SU-DHL-6 (cell line): ENCODE measurements at regions not wholly inside any gene's neighbourhood (a gene's known extent, or its start where the extent isn't known, plus 50 kb on each side); places are given as distances from the start of the nearest gene placed in this dataset.

Experiments
- H2AFZ ChIP-seq: fragments of 200-600 bp; sonication (generic); 2 replicates; pipeline ENCODE4 v1.6.1; 2014; ENCODE audit warnings: low read depth, mild to moderate bottlenecking, moderate library complexity, mixed read lengths, antibody characterized with exemption, low read length; ENCODE audit not compliant: severe bottlenecking
- H3F3A ChIP-seq: fragments of 200-600 bp; shearing (Covaris generic); 2 replicates; pipeline ENCODE4 v1.6.0; 2016; ENCODE audit warnings: antibody characterized with exemption, mild to moderate bottlenecking; ENCODE audit not compliant: insufficient read depth
- H3K27ac ChIP-seq: fragments of 200-600 bp; sonication (generic); 2 replicates; pipeline ENCODE4 v1.5.1; 2016; ENCODE audit warnings: low read depth, mild to moderate bottlenecking, low read length, moderate library complexity, mixed read lengths
- H3K27me3 ChIP-seq: fragments of 200-600 bp; sonication (generic), shearing (Covaris generic); 2 replicates; pipeline ENCODE4 v1.6.0; 2014; ENCODE audit warnings: mild to moderate bottlenecking, low read length
- H3K36me3 ChIP-seq: fragments of 200-600 bp; sonication (generic); 2 replicates; pipeline ENCODE4 v1.6.1; 2014; ENCODE audit warnings: mild to moderate bottlenecking, low read length, mixed read lengths
- H3K4me2 ChIP-seq: fragments of 300-600, 200-600 bp; shearing (Covaris generic), sonication (generic); 2 replicates; pipeline ENCODE4 v1.6.0; 2014; ENCODE audit warnings: low read length, low read depth, mild to moderate bottlenecking; ENCODE audit not compliant: poor library complexity, severe bottlenecking
- H3K4me3 ChIP-seq: fragments of 200-600 bp; sonication (generic); 2 replicates; pipeline ENCODE4 v1.5.1; 2014; ENCODE audit warnings: antibody characterized with exemption, low read length, mild to moderate bottlenecking, mixed read lengths; ENCODE audit not compliant: insufficient read depth, poor library complexity, severe bottlenecking
- H3K79me2 ChIP-seq: fragments of 200-600 bp; sonication (generic); 2 replicates; pipeline ENCODE4 v1.6.1; 2014; ENCODE audit warnings: mild to moderate bottlenecking, low read length, moderate library complexity; ENCODE audit not compliant: insufficient read depth
- H3K9ac ChIP-seq: fragments of 200-600 bp; sonication (generic); 2 replicates; pipeline ENCODE4 v1.7.0; 2014; ENCODE audit warnings: mild to moderate bottlenecking, low read length
- H3K9me2 ChIP-seq: fragments of 200-600 bp; sonication (generic); replicated peaks from 2 replicates; pipeline ENCODE4 v1.6.1; 2014; ENCODE audit warnings: low read length; ENCODE audit not compliant: insufficient read depth
- H3K9me3 ChIP-seq: fragments of 200-600 bp; sonication (generic); 2 replicates; pipeline ENCODE4 v1.6.1; 2014; ENCODE audit warnings: low read length, mixed read lengths; ENCODE audit not compliant: insufficient read depth
- H4K20me1 ChIP-seq: fragments of 200-600 bp; sonication (generic); 2 replicates; pipeline ENCODE4 v1.6.1; 2014; ENCODE audit warnings: low read depth, mild to moderate bottlenecking, antibody characterized with exemption, low read length, moderate library complexity, mixed read lengths
- CTCF ChIP-seq: fragments of 200-600 bp; sonication (generic); IDR thresholded peaks from one replicate; pipeline ENCODE4 v1.5.1; 2017; ENCODE audit warnings: antibody characterized with exemption, mild to moderate bottlenecking, low read length, moderate library complexity; ENCODE audit not compliant: insufficient read depth, poor library complexity, severe bottlenecking
- EZH2phosphoT487 ChIP-seq: fragments of 200-600 bp; sonication (generic), shearing (Covaris generic); conservative IDR thresholded peaks from 2 replicates; pipeline ENCODE4 v1.6.1; 2018; ENCODE audit warnings: mild to moderate bottlenecking, antibody characterized with exemption, low read length, moderate library complexity, mixed read lengths

DNA sequence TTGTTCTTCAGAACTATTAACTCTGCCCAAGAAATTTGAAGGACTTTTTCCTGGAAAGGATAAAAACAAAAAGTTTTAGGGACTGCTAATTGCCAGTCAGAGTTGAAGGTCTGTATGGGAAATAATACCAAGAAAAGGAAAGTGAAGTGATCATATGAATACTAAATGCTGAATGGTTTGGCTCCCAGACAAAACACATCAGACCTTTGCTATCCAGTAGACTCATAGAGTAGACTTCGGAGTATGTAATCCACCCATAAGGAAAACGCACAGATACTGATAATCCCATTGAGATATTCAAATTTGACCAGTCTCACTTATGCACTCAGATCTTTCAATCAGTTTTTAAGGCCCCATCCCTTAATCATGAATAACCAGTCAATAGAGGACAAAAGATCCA, 319.0 kb upstream of the PTGER4 start:
- Histone ChIP-seq H3K79me2 (no peaks in the 10 kb centered on the region), H3K27me3 (no peaks in the 10 kb centered on the region), H3K9ac (no peak overlapping the region), H3K4me3 (no peak overlapping the region), H3K4me2 (no peak overlapping the region), H3F3A (no peaks in the 10 kb centered on the region), H3K36me3 (no peaks in the 10 kb centered on the region; the same call in 1 of the 2 replicates), H3K27ac (no peak overlapping the region), H3K9me2 (no peaks in the 10 kb centered on the region), H2AFZ (no peak overlapping the region), H3K9me3 (no peaks in the 10 kb centered on the region), H4K20me1 (no peaks in the 10 kb centered on the region)
- TF ChIP-seq CTCF: no peak
- no peak for TF ChIP-seq EZH2phosphoT487

DNA sequence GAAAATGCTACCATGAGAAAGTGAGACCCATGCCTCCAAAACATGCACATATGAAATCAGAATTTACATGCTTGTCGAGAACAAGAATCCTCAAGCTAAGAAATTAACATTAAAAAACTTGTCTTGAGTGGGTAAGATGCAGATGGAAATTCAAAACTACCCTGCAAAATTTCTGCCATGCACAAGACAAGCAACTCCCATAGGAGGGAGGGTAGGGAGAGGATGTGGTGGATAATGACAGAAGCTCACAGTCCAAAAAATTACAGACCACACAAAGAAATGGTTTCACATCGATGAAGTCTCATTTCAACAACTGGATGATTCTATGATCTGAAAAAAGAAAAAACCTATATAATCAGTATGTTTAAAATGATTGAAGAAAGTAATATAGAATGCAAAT, 319.9 kb upstream of the PTGER4 start:
- no peak for TF ChIP-seq CTCF
- TF ChIP-seq EZH2phosphoT487: no peak
- Histone ChIP-seq H4K20me1 (no peaks in the 10 kb centered on the region), H3K9ac (no peak overlapping the region), H3F3A (no peaks in the 10 kb centered on the region), H3K36me3 (no peaks in the 10 kb centered on the region; the same call in 1 of the 2 replicates), H3K4me3 (no peak overlapping the region), H3K27ac (no peak overlapping the region), H3K9me3 (no peaks in the 10 kb centered on the region), H3K9me2 (no peaks in the 10 kb centered on the region), H3K27me3 (no peaks in the 10 kb centered on the region), H3K79me2 (no peaks in the 10 kb centered on the region), H2AFZ (no peak overlapping the region), H3K4me2 (no peak overlapping the region)

DNA sequence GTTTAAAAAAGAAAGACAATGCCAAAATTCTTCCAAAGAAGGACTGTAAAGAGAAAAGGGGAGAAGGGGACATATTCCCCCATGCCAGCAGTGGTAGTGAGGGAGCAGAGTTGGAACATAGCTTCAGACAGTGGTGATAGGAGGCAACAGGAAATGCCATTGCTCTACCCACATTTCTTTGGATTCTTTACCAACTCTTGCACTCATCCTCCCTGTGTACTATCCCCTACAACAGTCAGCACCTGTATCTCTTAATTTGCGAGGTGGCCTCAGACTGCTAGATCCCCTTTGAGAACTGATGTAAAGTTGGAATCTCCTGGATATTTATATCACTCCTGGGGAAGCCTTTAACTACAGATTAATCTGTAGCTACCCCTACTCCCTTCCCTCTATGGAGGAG, 320.6 kb upstream of the PTGER4 start:
- Histone ChIP-seq H3K27ac (no peak overlapping the region), H3K9me3 (no peaks in the 10 kb centered on the region), H3K4me2 (no peak overlapping the region), H3K27me3 (no peaks in the 10 kb centered on the region), H3K36me3 (no peaks in the 10 kb centered on the region; the same call in 1 of the 2 replicates), H3K4me3 (no peak overlapping the region), H2AFZ (no peak overlapping the region), H3K9me2 (no peaks in the 10 kb centered on the region), H3K79me2 (no peaks in the 10 kb centered on the region), H4K20me1 (no peaks in the 10 kb centered on the region), H3K9ac (no peak overlapping the region), H3F3A (no peaks in the 10 kb centered on the region)
- TF ChIP-seq CTCF (no peak), EZH2phosphoT487 (no peak)
